Right ventricle myocardium superior (tissue), 1 donor: ENCODE measurements at regions not wholly inside any gene's neighbourhood (a gene's known extent, or its start where the extent isn't known, plus 50 kb on each side); places are given as distances from the start of the nearest gene placed in this dataset.
A peak's percentile ranks its signal among the peaks of the same experiment; 100 is the strongest.
"Not testable (repeated sequence)": the region's sequence is repeated elsewhere in the genome, so short reads cannot be mapped to it uniquely, and the experiment has no call there.

ENCODE experiments used
- ATAC-seq: fragments of 200-7000 bp; cut with Tn5 transposase; one replicate; pipeline ENCODE4 v1.9.1; 2020; ENCODE audit warnings: mild to moderate bottlenecking; ENCODE audit not compliant: poor library complexity
- DNase-seq: peaks from one replicate; pipeline ENCODE4 v3.0.0-alpha.2; 2020
- intact Hi-C: fragments of 100-400 bp; cut with DNase I; formaldehyde crosslinking; loops from one replicate; pipeline ENCODE4 v1.11.2; 2022
- donor health status: DM: no; HTN: yes; CAD: no; lungs with severe emphysema.

- intact Hi-C loops: no loop called here
- DNase-seq (no peak), ATAC-seq (no peak)
Measured at GRCh38 chr2:238614376-238614775, 187.6 kb downstream of the ASB1 start.

- intact Hi-C loops: no loop called here
Measured at GRCh38 chr2:238615187-238615586, 188.5 kb downstream of the ASB1 start.

GRCh38 chr2:238616681-238617080 lies 190.0 kb downstream of the ASB1 start:
- DNase-seq (no peak), ATAC-seq (no peak)
- intact Hi-C loops: no loop called here

More at GRCh38 chr2:238615187-238615586, 188.5 kb downstream of the ASB1 start:
- DNase-seq (no peak), ATAC-seq (no peak)

- ATAC-seq, intact Hi-C loops, DNase-seq: not testable (repeated sequence)
Measured at GRCh38 chr2:238618494-238619283, 192.0 kb downstream of the ASB1 start.

- intact Hi-C loops: no loop called here
- no peak for DNase-seq
- ATAC-seq: no peak
Measured at GRCh38 chr2:238627899-238628298, 201.2 kb downstream of the ASB1 start.

- intact Hi-C loops: no loop called here
- ATAC-seq: no peak
- no peak for DNase-seq
Measured at GRCh38 chr2:238629064-238629463, 202.3 kb downstream of the ASB1 start.

GRCh38 chr2:238631491-238632180 lies 204.9 kb downstream of the ASB1 start:
- intact Hi-C loops: no loop called here
- DNase-seq (no peak), ATAC-seq (peak; percentile 25)

GRCh38 chr2:238632181-238633060 lies 205.7 kb downstream of the ASB1 start:
- intact Hi-C loops: no loop called here
- ATAC-seq: peak; percentile 41

GRCh38 chr2:238633426-238634328 lies 206.9 kb downstream of the ASB1 start:
- DNase-seq (no peak), ATAC-seq (no peak)
- intact Hi-C loops: no loop called here

More at GRCh38 chr2:238632181-238633060, 205.7 kb downstream of the ASB1 start:
- no peak for DNase-seq

- intact Hi-C loops: no loop called here
- no peak for DNase-seq
- no peak for ATAC-seq
Measured at GRCh38 chr2:238634701-238635357, 208.1 kb downstream of the ASB1 start.

- DNase-seq (no peak), ATAC-seq (no peak)
- intact Hi-C loops: no loop called here
Measured at GRCh38 chr2:238635647-238636051, 208.9 kb downstream of the ASB1 start.

- ATAC-seq (no peak), DNase-seq (no peak)
- intact Hi-C loops: no loop called here
Measured at GRCh38 chr2:238636269-238637073, 209.7 kb downstream of the ASB1 start.

GRCh38 chr2:238638100-238638981 lies 209.5 kb upstream of the TWIST2 start:
- ATAC-seq (no peak), DNase-seq (no peak)
- intact Hi-C loops: no loop called here

GRCh38 chr2:238638982-238639628 lies 208.8 kb upstream of the TWIST2 start:
- no peak for ATAC-seq
- DNase-seq: no peak
- intact Hi-C loops: no loop called here

GRCh38 chr2:238640486-238640885 lies 207.4 kb upstream of the TWIST2 start:
- intact Hi-C loops: no loop called here
- DNase-seq (no peak), ATAC-seq (no peak)

GRCh38 chr2:238642973-238643372 lies 204.9 kb upstream of the TWIST2 start:
- intact Hi-C loops: no loop called here
- no peak for ATAC-seq
- no peak for DNase-seq
